DND-41 (cell line): ENCODE measurements at regions not wholly inside any gene's neighbourhood (a gene's known extent, or its start where the extent isn't known, plus 50 kb on each side); places are given as distances from the start of the nearest gene placed in this dataset.
A peak's percentile ranks its signal among the peaks of the same experiment; 100 is the strongest.

ENCODE experiments used
- ATAC-seq: fragments of 200-7000 bp; cut with Tn5 transposase; 3 replicates; pipeline ENCODE4 v1.9.1; 2021; ENCODE audit warnings: low read depth; ENCODE audit not compliant: insufficient read depth
- DNase-seq: peaks from one replicate; pipeline ENCODE4 v3.0.0-alpha.2; 2020
- H2AFZ ChIP-seq: 2 replicates; pipeline ENCODE4 v1.6.0; 2012; ENCODE audit warnings: low read depth, low read length
- H3K27ac ChIP-seq: 2 replicates; pipeline ENCODE4 v1.5.1; 2012; ENCODE audit warnings: low read length, inconsistent platforms
- H3K27me3 ChIP-seq: fragments of 200-600 bp; sonication (generic); 2 replicates; pipeline ENCODE4 v1.6.0; 2012; ENCODE audit warnings: low read length, mild to moderate bottlenecking, inconsistent platforms; ENCODE audit not compliant: insufficient read depth, poor library complexity
- H3K36me3 ChIP-seq: 2 replicates; pipeline ENCODE4 v1.5.1; 2012; ENCODE audit warnings: low read length, inconsistent platforms; ENCODE audit not compliant: insufficient read depth
- H3K4me1 ChIP-seq: 2 replicates; pipeline ENCODE4 v1.5.1; 2012; ENCODE audit warnings: mild to moderate bottlenecking, low read length; ENCODE audit not compliant: insufficient read depth
- H3K4me2 ChIP-seq: 2 replicates; pipeline ENCODE4 v1.6.0; 2012; ENCODE audit warnings: mild to moderate bottlenecking, moderate library complexity, low read length, inconsistent platforms; ENCODE audit not compliant: insufficient read depth
- H3K4me3 ChIP-seq, 2 experiments: fragments of 200-600 bp in 1 of 2; shearing (Covaris generic) in 1 of 2; 2 replicates each; pipeline ENCODE4 v1.5.1; 2012 to 2016; ENCODE audit warnings: inconsistent platforms in 2 of 2, low read length in 2 of 2, mild to moderate bottlenecking in 2 of 2, low read depth in 1 of 2, moderate library complexity in 1 of 2
- H3K79me2 ChIP-seq: 2 replicates; pipeline ENCODE4 v1.6.0; 2012; ENCODE audit warnings: low read length, inconsistent platforms; ENCODE audit not compliant: insufficient read depth
- H3K9ac ChIP-seq: 2 replicates; pipeline ENCODE4 v1.6.0; 2012; ENCODE audit warnings: low read depth, mild to moderate bottlenecking, inconsistent platforms, low read length, moderate library complexity
- H3K9me3 ChIP-seq: 2 replicates; pipeline ENCODE4 v1.5.1; 2012; ENCODE audit warnings: low read length, moderate library complexity, mild to moderate bottlenecking, inconsistent platforms; ENCODE audit not compliant: insufficient read depth, severe bottlenecking
- H4K20me1 ChIP-seq: 2 replicates; pipeline ENCODE4 v1.6.0; 2012; ENCODE audit warnings: low read length; ENCODE audit not compliant: insufficient read depth
- CTCF ChIP-seq: IDR thresholded peaks from 2 replicates; pipeline ENCODE4 v1.5.1; 2012; ENCODE audit warnings: borderline replicate concordance, low read length, moderate library complexity, mild to moderate bottlenecking; ENCODE audit not compliant: poor library complexity, severe bottlenecking; ENCODE audit errors: extremely low read depth
- EZH2 ChIP-seq: IDR thresholded peaks from 3 replicates; pipeline ENCODE4 v1.6.1; 2012; ENCODE audit warnings: borderline replicate concordance, low read depth, mild to moderate bottlenecking, moderate library complexity, low read length, inconsistent platforms; ENCODE audit not compliant: severe bottlenecking

GRCh38 chr2:121972203-121972602 lies 216.8 kb downstream of the TSN start:
- DNase-seq (no peak), ATAC-seq (no peak)
- Histone ChIP-seq H3K4me1 (peaks cover 4% of the 10 kb centered on the region), H3K27me3 (peaks cover 3% of the 10 kb centered on the region), H2AFZ (no peak overlapping the region), H3K4me2 (no peak overlapping the region), H4K20me1 (no peaks in the 10 kb centered on the region), H3K36me3 (no peaks in the 10 kb centered on the region), H3K4me3 (no peak overlapping the region), H3K27ac (no peak overlapping the region), H3K9me3 (no peaks in the 10 kb centered on the region), H3K79me2 (no peaks in the 10 kb centered on the region), H3K9ac (no peak overlapping the region)
- TF ChIP-seq EZH2 (no peak), CTCF (no peak)

GRCh38 chr2:121974897-121975661 lies 219.6 kb downstream of the TSN start:
- Histone ChIP-seq H3K4me3 (peak overlapping the region in 1 of 2 experiments; percentile 48; a peak in 2 of 4 replicates), H3K9ac (no peak overlapping the region)

DNA sequence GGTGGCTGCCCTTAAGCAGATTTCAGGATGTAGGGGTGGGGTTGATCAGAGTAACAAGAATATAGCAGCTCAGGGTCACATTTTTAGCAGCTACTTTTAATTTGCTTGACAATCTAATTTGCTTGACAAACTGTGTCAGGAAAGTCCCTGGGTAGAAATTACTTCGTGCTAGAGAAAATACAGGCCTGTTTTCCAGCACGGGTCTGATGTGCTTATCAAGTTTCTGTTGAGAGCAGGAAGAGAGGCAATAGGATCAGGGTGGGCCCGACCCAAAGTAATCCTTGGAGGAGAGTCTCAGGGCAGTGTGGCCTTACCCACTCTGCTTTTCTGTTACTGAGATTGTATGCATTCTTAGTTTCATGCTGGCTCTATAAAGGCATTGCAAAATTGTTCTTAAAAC lies 221.5 kb downstream of the TSN start:
- ATAC-seq (no peak), DNase-seq (no peak)
- no peaks in the 10 kb centered on the region for H3K27me3 ChIP-seq
- H3K27ac ChIP-seq: no peak overlapping the region
- no peak overlapping the region for H3K4me3 ChIP-seq
- no peak overlapping the region for H3K4me2 ChIP-seq
- no peaks in the 10 kb centered on the region for H4K20me1 ChIP-seq
- no peak overlapping the region for H2AFZ ChIP-seq
- H3K9me3 ChIP-seq: no peaks in the 10 kb centered on the region
- no peaks in the 10 kb centered on the region for H3K79me2 ChIP-seq
- H3K9ac ChIP-seq: no peak overlapping the region
- H3K4me1 ChIP-seq: peaks cover 4% of the 10 kb centered on the region
- no peaks in the 10 kb centered on the region for H3K36me3 ChIP-seq
- TF ChIP-seq CTCF: no peak
- TF ChIP-seq EZH2: no peak

More at GRCh38 chr2:121974897-121975661, 219.6 kb downstream of the TSN start:
- H3K4me1 ChIP-seq: peaks cover 4% of the 10 kb centered on the region
- H3K9me3 ChIP-seq: no peaks in the 10 kb centered on the region
- no peak overlapping the region for H3K27ac ChIP-seq
- H3K36me3 ChIP-seq: no peaks in the 10 kb centered on the region
- TF ChIP-seq CTCF: peak; percentile 76
- TF ChIP-seq EZH2: no peak
- ATAC-seq: peak; percentile 98
- peak; percentile 46 for DNase-seq
- peak overlapping the region; percentile 27 for H2AFZ ChIP-seq
- no peaks in the 10 kb centered on the region for H3K79me2 ChIP-seq
- peak overlapping the region; percentile 57 for H3K4me2 ChIP-seq
- H3K27me3 ChIP-seq: no peaks in the 10 kb centered on the region
- H4K20me1 ChIP-seq: no peaks in the 10 kb centered on the region
